HG02981 (cell line): ENCODE measurements at regions not wholly inside any gene's neighbourhood (a gene's known extent, or its start where the extent isn't known, plus 50 kb on each side); places are given as distances from the start of the nearest gene placed in this dataset.
"Not testable (repeated sequence)": the region's sequence is repeated elsewhere in the genome, so short reads cannot be mapped to it uniquely, and the experiment has no call there.

Experiments used
- ATAC-seq: cut with Tn5 transposase; IDR thresholded peaks from one replicate; pipeline ENCODE4 v1.9.1; 2021; ENCODE audit warnings: mild to moderate bottlenecking, moderate library complexity; ENCODE audit not compliant: unreplicated experiment

DNA sequence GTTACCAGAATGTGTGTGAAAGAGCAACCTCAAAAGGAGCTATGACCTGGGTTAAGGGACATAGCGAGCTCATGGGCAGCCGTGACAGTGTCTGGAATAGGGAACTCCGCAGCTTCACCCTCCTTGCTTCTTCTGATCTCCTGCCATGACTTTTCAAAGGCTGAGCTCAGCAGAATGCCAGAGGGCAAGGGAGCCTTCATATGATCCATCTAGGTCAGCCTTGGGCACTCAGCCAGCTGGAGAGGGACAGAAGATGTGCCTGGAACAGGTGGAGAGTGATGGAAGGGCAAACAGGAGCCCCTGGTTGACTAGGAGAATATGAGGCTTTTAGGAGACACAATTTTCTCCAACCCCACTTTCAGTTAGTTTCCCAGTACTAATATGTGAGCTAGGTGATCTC is 352.8 kb upstream of the FRG2C start:
- not testable (repeated sequence) for ATAC-seq

DNA sequence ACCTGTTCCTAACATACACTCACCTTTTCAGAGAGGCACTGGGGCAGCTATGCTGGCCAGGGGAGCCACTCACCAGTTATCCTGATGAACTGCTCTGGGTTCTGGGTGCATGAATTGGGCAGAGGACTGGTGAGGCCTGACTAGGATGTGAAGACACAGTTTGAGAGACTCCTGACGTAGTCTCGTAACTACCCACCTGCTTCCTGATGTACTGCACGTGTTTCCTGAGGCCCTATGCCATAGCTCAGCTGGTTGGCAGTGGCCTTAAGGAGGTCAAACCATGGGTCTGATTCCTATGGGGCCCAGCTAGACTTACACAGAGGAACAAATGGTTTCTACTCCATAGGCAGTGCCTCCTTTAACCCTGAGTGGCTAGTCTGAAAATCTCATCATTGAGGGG is 351.7 kb upstream of the FRG2C start:
- ATAC-seq, result not testable (repeated sequence)

DNA sequence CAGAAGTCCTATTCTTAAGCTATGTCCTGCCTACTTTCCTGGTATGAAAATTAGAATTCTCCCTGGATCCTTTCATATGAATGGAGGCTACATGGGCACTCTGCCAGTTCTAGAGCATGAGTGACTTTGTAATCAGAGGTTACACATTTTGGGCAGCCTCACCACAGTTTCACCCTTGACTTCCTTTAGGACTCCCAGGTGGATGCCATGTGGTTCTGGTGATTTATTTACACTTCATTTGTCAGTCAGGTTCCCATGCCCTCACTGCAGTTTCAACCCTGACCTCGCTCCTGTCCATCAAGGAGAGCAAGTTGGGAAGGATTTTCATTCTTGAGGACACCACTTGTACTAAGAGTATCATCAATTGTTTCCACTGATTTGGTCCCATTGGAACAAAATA is 344.4 kb upstream of the FRG2C start:
- ATAC-seq, result not testable (repeated sequence)

DNA sequence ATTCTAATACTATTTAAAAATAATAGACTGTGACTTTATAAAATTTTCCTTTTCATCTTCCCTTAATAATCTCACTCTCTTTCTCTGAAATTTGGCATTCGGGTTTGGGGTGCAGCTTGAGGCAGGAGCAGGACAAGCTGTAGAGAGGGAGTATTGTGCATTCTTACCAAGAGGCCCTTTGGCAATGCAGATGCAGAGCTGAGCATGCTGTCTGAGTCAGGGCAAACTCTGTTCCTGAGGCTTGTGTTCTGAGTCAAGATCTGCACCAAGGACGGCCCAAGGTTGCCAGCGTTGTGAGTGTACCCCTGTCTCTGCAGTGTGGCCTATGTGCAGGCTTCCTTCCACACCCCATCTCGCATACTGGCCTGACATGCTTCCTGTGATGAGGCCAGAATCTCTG is 343.8 kb upstream of the FRG2C start:
- ATAC-seq, result no peak

DNA sequence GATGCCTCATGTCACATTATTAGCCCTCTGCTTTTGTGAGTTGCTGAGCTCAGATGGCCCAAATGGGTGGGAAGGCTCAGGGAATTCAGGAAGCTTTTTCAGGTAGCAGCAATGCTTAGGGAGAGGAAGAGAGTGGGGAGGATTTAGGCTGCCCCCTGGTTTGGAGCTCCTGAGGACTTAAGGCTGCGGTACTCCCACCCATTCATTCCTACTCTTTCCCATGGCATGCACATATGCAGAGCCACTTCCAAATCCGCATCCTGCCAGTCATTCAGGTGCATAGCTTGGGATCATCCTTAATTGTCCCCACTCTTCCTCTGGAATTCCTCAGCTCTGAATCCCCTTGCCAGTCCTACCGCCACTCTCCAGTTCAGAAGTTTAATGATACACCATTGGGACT is 343.1 kb upstream of the FRG2C start:
- ATAC-seq, result no peak

DNA sequence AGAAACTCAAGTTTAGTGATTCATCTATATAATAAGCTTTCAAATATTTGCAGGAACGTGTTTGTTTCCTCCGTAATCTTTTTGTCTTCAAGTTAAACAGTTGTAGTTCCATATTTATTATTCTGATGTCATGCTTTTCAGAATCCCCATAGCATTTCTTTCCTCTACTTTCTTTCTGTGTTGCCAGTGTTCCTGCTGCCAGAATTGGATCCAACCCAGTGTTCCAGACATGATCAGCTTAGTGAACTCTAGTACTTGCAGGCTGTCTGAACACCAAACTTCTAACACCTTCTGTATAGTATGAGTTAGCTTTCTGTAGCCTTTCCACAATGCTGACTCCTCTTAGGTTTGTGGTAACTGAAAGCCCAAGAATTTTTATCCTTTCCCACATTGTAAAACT is 340.2 kb upstream of the FRG2C start:
- not testable (repeated sequence) for ATAC-seq

DNA sequence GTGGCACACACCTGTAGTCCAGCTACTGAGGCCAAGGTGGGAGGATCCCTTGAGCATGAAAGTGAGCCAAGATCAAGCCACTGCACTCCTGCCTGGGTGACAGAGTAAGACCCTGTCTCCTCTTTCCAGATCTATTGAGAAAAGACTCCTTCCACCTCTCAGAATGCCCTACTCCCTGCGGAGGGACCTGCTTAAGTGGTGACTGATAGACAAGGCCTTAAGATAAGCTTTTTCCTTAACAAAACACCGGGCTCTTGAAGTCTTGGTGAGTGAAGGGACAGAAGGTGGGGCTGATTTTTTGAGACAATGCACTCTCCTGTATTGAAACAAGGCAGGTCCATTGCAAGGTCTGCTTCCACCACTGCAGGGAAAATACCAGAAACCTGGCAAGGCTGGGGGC is 338.4 kb upstream of the FRG2C start:
- ATAC-seq, result no peak

DNA sequence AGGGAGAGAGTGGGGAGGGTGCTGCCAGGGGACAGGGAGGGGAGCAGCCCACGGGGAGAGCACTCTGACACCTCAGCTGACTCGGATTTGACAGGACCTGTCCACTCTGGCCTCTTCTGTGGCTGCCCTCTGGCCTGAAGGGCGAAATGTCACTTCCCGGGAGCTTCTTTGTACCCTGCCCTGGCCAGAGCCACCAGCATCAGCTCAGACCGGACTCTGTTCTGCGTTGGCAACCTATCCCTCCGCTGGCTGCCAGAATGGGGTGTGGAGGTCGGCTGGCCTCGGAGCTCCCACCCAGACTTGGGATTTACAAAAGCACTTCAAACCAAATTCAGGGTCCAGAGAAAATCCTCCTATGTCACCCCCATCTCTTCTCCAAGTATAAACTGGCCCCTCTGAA is 336.7 kb upstream of the FRG2C start:
- no peak for ATAC-seq

DNA sequence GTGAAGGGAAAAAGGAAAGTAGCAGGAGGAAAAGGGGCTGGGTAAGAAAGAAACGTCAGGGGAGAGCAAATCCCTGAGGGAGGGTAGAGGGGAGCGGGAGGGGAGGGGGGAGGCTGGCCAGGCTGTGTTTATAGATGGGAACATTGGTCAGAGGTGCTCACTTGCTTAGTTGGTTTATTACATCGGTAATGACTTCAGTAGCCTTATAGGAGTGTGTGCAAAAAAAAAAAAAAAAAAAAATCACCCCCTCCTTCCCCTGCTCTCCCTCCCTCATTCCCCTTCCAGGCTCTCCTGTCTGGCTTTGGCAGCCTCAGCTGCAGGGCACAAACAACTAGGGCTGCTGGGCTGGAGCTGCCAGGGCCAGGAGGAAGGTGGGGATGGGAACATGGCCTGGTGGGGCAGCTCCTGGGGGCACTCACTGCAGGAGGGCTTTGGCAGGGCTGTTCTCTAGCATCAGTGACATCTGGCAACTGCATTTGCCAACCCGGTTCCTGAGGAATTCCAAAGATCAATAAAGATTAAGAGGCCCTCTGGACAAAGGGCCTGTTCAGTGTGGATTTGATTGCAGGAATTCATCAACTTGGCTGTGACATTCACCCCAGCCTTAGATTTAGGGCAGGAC is 334.5 kb upstream of the FRG2C start:
- no peak for ATAC-seq

DNA sequence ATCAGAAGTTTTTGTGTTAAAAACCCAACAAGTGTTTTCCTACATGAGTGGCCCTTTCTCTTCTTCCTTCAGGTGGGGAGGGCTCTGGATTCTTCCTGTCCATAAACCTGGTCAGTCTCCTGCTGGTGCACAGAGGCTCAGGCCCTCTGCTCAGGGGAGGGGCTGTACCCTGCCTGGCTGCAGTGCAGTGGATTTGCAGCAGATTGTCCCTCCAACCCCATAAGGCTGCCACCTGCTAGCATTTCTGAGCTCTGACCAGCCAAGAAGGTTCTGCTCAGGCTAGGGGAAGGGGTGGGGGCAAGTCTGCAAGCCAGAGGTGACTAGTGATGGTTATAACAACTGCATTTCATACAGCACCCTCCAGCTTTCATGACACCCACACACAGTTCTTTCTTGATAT is 333.7 kb upstream of the FRG2C start:
- not testable (repeated sequence) for ATAC-seq

DNA sequence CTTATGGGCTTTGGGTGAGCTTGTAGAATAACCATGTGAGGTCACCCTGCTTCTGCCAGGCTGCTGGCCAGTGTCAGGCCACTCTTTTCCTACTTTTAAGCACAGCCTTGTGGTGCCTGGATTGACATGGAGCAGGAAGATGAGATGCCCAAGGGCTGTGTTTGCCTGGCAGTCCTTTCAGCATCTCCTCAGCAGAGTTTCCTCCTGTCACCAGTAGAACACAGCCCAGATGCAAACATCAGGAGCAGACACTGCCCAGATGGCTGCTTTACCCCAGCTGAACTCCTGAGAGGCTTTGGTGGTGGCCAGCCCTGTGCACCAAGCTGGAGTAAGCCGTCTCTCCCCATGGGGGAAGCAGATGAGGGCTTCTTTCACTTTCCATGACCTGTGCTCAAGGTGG is 332.0 kb upstream of the FRG2C start:
- not testable (repeated sequence) for ATAC-seq

DNA sequence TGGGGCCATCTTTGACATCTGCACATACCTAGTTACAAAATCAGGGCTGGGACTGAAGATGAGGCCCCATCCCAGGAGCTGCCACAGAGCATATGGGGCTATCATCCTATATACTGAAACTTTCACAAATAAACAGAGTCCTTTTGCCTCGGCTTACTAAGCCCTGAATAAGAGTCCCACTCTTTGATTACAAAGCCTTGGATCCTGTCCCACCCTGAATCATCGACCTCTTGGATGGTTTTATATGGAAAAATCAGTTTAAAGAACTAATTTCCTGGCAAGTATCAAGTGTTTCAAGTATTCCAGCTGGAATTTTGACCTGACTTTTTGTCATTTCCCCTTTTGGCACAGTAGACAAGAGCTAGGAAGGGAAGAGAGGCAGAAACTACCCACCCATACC is 331.3 kb upstream of the FRG2C start:
- ATAC-seq, result no peak

DNA sequence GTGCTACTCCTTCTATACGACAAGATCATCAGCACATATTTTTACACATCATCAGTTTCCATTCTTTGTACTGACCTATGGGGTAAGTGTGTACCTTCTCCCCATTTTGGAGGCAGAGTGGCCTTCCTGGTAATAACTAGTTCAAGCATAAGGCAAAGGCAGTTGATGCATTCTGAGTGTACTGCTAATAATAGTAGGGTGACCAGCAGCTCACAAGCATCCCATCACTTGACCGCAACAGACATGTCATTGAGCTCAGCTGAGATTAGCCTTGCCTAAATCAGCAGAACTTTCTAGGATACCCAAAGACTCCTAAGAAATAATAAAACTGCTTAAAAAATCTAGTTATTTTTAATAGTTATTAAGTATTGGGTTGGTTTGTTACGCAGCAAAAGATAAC is 329.8 kb upstream of the FRG2C start:
- no peak for ATAC-seq

DNA sequence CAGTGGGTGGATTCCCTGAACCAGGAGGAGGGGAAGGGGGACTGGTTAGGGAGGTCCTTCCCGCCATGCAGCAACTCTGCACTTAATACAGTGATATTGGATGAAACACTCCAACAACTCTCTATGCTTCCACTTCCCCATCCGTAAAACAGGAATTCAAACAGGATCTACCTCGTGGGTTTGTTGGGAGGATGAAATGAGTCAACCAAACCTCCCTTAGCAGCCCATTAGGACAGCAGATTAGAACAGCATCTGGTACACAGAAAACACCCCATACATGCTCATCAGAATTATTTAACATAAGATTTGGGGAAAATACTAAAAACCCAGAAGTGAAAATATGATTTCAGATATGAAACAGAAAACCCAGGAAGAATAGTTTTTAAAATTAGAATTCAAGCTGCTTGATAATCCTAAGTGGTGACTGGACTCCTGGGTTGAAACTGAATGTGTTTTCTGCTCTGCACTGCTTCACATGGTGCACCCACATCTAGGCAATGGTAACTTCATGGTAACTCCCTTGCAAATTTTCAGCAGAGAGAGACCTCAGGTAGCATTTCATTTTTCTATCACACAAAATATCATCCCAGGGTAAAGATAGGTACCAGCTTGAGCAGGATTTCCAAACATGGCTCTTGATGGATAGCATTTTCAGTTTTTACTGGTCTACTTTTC is 326.8 kb upstream of the FRG2C start:
- ATAC-seq, result no peak

DNA sequence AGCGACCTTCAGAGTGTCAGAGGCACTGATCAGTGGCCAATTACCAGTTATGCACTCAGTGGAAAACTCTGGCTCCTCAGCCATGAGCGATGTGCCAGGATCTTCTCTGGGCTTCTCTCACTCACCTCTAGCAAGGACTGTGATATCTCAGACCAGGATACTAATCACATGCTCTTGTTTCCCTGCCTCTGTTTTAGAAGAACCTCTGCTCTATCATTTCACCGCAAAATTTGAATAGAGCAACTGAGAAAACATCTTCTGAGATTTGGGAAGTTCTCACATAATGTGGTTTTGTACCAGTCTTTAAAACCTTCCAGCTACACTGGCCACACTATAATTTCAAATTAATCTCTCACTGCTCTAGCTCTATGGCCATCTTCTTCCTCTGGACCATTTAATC is 325.8 kb upstream of the FRG2C start:
- no peak for ATAC-seq

DNA sequence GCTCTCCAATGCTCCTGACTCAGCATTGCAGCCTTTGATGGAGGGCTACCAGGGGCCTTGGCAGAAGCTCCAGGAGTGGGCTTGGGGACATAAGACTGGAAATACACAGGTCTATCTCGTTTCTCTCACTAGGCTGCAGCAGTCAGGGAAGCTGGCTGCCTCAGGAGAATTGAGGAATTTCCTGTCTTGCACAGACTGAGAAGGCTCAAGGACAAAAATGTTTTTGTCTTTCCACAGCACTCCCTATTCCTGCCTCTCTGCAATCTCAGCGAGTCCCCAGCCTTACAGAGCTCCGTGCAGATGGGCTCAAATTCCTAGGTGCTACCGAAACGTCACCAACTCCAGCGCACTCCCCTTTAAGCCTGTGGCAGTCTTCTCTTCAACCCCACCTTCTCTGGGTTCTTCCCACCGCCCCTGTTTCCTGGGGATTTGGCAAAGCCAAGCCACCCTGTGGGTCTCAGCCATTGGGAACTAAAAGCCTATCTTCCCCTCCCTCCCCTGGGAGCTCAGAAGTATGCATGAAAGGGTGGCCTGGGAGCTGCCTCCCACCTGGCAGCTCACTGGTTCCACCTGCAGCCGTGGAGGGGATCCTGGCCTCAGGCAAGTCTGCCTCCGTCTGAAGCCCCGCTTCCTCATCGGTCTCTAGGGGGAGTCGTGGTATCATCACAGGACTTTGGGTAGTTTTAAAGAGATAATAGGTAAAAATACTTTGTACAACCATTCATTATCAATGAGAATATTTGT is 322.6 kb upstream of the FRG2C start:
- ATAC-seq, result no peak

DNA sequence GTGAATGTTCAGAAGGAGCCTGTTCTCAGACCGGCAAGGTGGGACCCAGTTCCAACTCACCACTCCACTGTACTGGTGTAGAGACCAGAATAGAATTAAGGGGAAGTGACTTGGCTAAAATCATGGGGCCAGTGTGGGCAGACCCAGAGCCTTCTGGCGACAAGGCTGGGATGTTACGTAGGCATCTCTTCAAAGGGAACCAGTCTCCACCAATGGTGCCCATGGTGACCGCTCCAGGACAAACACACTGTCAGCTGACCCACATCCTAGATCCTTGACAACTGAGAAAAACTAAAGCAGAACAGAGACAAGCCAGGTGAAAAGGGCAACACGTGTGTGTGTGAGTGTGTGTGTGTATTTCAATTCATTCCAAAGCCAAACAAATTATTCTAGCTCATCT is 321.7 kb upstream of the FRG2C start:
- no peak for ATAC-seq

DNA sequence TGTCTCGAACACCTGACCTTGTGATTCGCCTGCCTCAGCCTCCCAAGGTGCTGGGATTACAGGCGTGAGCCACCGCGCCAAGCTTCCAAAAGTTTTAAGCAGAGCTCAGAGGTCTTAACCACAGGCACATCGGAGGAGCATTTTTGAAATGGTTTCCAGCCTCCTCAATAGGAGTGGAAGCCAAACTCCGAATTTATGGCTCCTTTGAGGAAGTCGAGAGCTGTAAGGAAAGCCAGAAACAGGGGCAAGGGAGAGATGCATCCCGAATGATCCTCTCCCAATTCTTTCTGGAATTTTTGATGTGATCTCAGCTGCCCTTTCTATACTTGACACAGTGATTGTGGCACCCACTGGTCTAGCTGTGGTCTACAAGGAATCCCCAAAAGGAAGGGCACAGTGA is 313.6 kb upstream of the FRG2C start:
- ATAC-seq, result not testable (repeated sequence)

DNA sequence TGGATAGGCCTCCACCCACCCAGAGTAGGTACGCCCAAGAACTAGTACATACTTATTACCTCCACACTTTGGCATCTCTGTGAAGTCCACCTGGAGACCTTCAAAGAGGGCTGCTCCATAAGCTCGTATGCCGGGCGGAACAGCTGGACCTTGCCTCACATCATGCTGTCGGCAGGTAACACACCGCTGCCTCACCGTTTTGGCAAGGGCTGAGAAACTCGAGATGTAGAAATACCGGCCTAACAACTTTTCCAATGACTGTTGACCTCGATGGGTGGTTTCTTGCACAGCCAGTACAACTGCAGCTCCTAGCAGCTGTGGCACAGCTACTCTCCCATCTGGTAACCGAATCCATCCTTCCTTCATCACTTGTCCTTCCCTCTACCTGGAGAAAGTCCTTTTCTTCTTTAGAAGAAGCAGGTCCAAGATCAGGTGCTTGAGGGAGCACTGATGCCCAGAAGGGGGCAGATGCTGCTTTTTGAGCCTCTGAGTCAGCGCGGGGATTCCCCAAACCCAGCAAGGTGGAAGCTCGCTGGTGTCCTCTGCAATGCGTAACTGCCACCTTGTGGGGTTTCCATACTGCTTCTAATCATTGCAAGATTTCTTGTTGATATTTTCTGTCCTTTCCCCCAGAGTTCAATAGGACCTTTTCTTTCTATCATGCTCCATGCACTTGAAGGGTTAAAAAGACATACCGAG is 301.9 kb upstream of the FRG2C start:
- ATAC-seq, result not testable (repeated sequence)

DNA sequence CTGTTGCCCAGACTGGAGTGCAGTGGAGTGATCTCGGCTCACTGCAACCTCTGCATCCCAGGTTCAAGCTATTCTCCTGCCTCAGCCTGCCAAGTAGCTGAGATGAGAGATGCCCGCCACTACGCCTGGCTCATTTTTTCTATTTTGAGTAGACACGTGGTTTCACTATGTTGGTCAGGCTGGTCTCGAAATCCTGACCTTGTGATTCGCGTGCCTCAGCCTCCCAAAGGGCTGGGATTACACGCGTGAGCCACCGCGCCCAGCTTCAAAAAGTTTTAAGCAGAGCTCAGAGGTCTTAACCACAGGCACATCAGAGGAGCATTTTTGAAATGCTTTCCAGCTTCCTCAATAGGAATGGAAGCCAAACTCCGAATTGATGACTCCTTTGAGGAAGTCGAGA is 291.2 kb upstream of the FRG2C start:
- ATAC-seq, result not testable (repeated sequence)

DNA sequence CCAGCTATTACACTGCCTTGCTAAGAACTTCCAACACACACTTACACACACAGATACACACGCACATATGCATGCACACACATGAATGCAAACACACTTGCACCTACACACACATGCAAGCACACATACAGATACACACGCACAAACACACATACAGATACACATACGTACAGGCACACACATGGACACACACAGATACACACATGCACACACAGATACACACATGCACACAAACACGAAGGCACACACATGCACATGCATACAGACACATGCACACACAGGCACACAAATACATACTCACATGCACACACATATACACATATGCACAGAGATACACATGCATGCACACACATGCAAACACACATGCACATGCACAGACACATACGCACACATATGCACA is 284.3 kb upstream of the FRG2C start:
- ATAC-seq, result not testable (repeated sequence)
